ENCODE measurements at regions not wholly inside any gene's neighbourhood (a gene's known extent, or its start where the extent isn't known, plus 50 kb on each side); places are given as distances from the start of the nearest gene placed in this dataset.
"Not testable (repeated sequence)": the region's sequence is repeated elsewhere in the genome, so short reads cannot be mapped to it uniquely, and the experiment has no call there.

DNA sequence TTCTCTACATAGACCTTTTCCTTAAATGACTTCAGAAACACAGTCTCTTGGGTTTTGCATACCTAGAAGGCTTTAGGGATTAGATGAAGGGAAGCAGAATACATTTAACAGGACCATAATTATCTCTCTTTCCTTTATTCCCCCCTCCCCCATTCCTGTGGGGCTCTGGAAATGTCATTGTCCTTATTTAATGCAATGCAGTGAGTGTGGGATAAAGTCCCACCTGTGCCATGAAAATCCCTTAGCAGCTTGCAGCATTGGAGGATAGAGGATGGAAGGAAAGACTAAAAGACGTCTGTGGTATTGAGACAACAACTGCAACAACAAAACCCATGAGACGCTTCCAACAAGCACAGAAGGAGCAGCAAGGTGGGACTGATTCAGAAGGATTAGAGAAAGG lies 117.8 kb upstream of the DCC start:
- no peak for DNase-seq
- H3K4me1 Mint-ChIP-seq (ENCODE audit: low read depth) = no peaks in the 10 kb centered on the region
- H3K9me3 Mint-ChIP-seq = no peaks in the 10 kb centered on the region
- H3K27ac Mint-ChIP-seq = no peak overlapping the region
- no peaks in the 10 kb centered on the region for H3K27me3 Mint-ChIP-seq
- H3K4me3 Mint-ChIP-seq = no peak overlapping the region
- H3K36me3 Mint-ChIP-seq (ENCODE audit: low read depth) = no peaks in the 10 kb centered on the region

DNA sequence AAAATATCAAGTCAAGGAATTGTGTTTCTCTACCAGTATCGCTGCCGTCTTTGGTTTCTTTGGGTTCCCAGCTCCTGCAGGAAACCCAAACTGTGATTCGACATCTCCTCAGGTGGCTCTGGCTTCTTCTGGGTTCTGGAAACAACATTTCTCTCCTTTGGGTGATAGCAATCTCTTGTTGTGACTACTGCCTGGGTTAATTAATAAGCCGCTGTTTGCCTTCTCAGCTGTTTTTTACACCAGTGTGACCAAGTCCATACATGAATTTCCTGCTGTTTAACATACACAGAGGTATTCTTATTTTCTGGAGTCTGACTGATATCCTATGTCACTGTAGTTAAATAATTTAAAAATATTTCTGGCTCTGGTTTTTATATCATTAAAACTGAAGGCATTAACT lies 112.5 kb upstream of the DCC start:
- no peaks in the 10 kb centered on the region for H3K27me3 Mint-ChIP-seq
- no peak overlapping the region for H3K4me3 Mint-ChIP-seq
- no peaks in the 10 kb centered on the region for H3K9me3 Mint-ChIP-seq
- H3K36me3 Mint-ChIP-seq (ENCODE audit: low read depth) = no peaks in the 10 kb centered on the region
- H3K4me1 Mint-ChIP-seq (ENCODE audit: low read depth) = no peaks in the 10 kb centered on the region
- no peak overlapping the region for H3K27ac Mint-ChIP-seq
- DNase-seq = no peak

DNA sequence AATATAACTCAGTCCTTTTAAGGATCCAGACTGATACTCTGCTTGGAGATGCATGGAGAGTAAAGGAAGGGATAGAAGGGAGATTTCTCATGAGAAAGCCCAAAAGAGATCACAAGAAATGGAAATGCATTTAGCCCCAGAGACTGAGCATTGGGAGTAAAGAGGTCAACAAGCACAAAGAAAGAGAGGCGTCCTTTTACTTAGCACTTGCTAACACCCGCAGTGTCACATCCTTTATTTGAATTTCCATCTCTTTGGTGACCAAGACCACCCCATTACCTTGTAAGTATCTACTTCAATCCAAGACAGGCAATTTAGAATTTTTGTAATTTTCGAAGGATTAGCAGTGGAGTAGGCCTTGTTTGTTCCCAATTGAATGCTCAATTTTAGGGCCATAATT lies 111.8 kb upstream of the DCC start:
- no peak overlapping the region for H3K27ac Mint-ChIP-seq
- no peak for DNase-seq
- H3K9me3 Mint-ChIP-seq = no peaks in the 10 kb centered on the region
- H3K4me1 Mint-ChIP-seq (ENCODE audit: low read depth) = no peaks in the 10 kb centered on the region
- no peaks in the 10 kb centered on the region for H3K27me3 Mint-ChIP-seq
- no peak overlapping the region for H3K4me3 Mint-ChIP-seq
- H3K36me3 Mint-ChIP-seq (ENCODE audit: low read depth) = no peaks in the 10 kb centered on the region

DNA sequence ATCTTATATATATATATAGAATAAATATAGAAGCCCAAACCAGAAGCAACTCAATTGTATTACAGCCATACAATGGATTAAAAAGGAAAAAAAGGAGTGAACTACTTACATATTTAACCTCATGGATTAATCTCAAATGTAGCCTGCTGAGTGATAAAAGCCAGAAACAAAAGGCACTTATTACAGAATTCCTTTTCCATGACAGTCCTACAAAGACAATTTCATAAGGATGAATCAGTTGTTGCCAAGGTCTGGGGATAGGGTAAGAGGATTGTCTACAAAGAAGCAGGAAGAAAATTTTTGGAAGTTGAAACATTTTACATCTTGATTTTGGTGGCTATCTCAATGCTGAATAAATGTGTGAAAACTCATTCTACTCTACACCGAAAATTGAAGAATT lies 103.9 kb upstream of the DCC start:
- no peaks in the 10 kb centered on the region for H3K4me1 Mint-ChIP-seq (ENCODE audit: low read depth)
- no peaks in the 10 kb centered on the region for H3K36me3 Mint-ChIP-seq (ENCODE audit: low read depth)
- no peaks in the 10 kb centered on the region for H3K27me3 Mint-ChIP-seq
- peaks cover 3% of the 10 kb centered on the region for H3K9me3 Mint-ChIP-seq
- no peak overlapping the region for H3K4me3 Mint-ChIP-seq
- DNase-seq = no peak
- H3K27ac Mint-ChIP-seq = no peak overlapping the region

DNA sequence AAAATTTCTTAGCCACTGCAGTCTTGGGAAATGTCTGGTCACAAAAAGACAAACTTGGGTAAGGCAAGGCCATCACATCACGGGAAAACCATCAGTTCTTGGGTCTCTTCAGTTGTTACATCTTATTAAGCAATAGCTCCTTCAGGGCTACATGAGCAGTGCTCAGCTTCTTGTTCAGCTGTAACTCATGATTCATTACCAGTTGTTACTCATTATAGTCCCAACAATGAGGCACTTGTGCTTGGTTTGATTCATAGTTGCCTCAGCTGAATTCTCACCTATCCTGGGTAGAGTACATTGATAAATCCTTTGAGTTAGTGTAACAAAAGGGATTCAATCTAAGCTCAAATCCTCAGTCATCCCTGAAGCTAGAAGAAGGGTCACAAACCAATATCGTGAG lies 102.4 kb upstream of the DCC start:
- no peak for DNase-seq
- no peaks in the 10 kb centered on the region for H3K36me3 Mint-ChIP-seq (ENCODE audit: low read depth)
- peaks cover 3% of the 10 kb centered on the region for H3K9me3 Mint-ChIP-seq
- no peaks in the 10 kb centered on the region for H3K4me1 Mint-ChIP-seq (ENCODE audit: low read depth)
- no peak overlapping the region for H3K27ac Mint-ChIP-seq
- no peaks in the 10 kb centered on the region for H3K27me3 Mint-ChIP-seq
- H3K4me3 Mint-ChIP-seq = no peak overlapping the region

DNA sequence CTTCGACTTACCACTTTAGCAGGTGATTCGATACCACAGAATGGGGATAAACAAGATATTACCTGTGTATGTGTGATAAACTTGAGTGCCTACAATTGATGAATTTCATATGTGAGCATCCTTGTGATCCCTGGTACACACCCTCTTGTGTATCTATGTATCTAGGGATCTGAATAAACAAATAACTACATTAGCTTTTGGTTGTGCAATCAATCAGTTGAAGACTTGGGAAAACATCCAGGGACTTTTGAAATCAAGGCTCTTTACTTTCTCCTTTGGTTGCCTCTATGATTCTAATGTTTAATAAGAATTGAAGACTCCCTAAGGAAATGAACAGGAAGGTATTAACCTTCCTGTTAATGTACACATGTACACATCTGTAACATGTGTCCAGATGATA lies 97.3 kb upstream of the DCC start:
- H3K27ac Mint-ChIP-seq = no peak overlapping the region
- no peaks in the 10 kb centered on the region for H3K4me1 Mint-ChIP-seq (ENCODE audit: low read depth)
- no peaks in the 10 kb centered on the region for H3K36me3 Mint-ChIP-seq (ENCODE audit: low read depth)

DNA sequence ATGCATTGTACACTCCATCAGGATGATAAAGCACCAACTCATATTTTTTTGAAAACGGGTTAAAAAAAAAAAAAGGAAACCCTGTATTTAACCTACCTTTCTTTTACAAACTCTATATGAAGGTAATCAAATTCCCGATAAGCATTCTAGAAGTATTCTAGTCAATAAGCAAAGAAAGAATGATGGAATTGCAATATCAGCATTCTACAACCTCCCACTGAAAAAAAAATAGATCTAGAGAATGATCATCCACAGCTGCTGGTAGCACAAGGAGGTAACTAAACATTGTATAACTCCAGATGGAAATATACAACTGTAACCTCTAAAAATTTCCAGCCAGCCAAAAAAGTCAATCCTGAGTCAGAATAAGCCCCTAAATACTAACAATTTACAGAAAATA lies 95.3 kb upstream of the DCC start:
- H3K4me3 Mint-ChIP-seq = no peak overlapping the region
- peaks cover 3% of the 10 kb centered on the region for H3K9me3 Mint-ChIP-seq
- H3K4me1 Mint-ChIP-seq (ENCODE audit: low read depth) = no peaks in the 10 kb centered on the region
- H3K36me3 Mint-ChIP-seq (ENCODE audit: low read depth) = no peaks in the 10 kb centered on the region
- no peaks in the 10 kb centered on the region for H3K27me3 Mint-ChIP-seq
- H3K27ac Mint-ChIP-seq = no peak overlapping the region
- no peak for DNase-seq

More for the DNA sequence above, 97.3 kb upstream of the DCC start:
- H3K4me3 Mint-ChIP-seq = no peak overlapping the region
- H3K9me3 Mint-ChIP-seq = peaks cover 6% of the 10 kb centered on the region
- DNase-seq = no peak
- H3K27me3 Mint-ChIP-seq = no peaks in the 10 kb centered on the region

DNA sequence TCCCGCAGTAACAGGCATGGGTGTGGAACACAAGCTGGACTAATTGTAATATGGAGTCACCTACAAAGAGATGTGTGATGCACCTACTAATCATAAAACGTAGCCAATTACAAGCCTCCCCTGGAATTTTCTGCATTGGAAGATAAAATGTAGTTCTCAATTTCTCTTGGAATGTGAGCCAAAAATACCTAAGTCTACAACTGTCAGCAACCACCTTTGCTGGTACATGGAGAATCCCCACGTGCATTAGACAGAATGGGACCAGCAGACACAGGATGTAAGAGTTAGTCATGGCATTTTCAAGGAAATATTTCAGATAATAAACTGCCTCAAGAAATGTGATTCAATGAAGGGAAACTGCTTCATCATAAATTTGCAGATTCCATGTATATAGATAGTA lies 85.6 kb upstream of the DCC start:
- Mint-ChIP-seq H3K9me3 (peaks cover 11% of the 10 kb centered on the region), H3K4me1 (ENCODE audit: low read depth) (no peaks in the 10 kb centered on the region), H3K36me3 (ENCODE audit: low read depth) (no peaks in the 10 kb centered on the region), H3K27me3 (no peaks in the 10 kb centered on the region), H3K4me3 (no peak overlapping the region), H3K27ac (no peak overlapping the region)
- no peak for DNase-seq

DNA sequence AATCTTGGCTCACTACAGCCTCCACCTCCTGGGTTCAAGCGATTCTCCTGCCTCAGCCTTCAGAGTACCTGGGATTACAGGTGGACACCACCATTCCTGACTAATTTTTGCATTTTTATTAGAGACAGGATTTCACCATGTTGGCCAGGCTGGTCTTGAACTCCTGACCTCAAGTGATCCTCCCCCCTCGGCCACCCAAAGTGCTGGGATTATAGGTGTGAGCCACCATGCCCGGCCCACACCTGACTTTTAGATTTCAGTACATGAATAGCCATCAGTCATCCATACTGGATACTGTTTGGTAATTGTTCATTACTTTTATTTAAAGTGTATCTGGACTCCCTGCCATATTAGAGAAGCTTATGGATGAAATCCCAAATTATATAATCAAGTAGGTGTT lies 82.6 kb upstream of the DCC start:
- H3K4me3 Mint-ChIP-seq; H3K36me3 Mint-ChIP-seq (ENCODE audit: low read depth); H3K27ac Mint-ChIP-seq; H3K27me3 Mint-ChIP-seq; DNase-seq; H3K4me1 Mint-ChIP-seq (ENCODE audit: low read depth): not testable (repeated sequence)
- H3K9me3 Mint-ChIP-seq = peaks cover 12% of the 10 kb centered on the region

DNA sequence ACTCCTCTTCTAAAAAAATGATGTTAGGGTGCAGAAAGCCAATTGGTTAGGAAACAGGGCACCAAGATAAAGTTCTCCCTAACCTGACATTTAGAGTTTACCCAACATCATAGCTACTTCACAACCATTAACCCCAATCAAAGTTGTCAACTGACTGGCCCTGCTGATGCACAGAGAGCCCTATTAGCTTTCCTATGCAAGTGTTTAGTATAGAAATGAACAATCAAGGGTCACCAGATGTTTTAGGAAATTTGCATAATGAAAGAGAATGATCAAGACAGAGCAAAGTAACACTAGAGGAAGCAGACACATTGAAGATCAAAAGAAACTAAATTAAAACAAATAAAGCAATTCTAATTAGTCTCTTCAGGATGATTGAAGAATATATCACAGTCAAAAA lies 64.2 kb upstream of the DCC start:
- no peaks in the 10 kb centered on the region for H3K27me3 Mint-ChIP-seq
- peaks cover 4% of the 10 kb centered on the region for H3K9me3 Mint-ChIP-seq
- no peak for DNase-seq
- no peaks in the 10 kb centered on the region for H3K36me3 Mint-ChIP-seq (ENCODE audit: low read depth)
- H3K4me1 Mint-ChIP-seq (ENCODE audit: low read depth) = no peaks in the 10 kb centered on the region
- H3K27ac Mint-ChIP-seq = no peak overlapping the region
- no peak overlapping the region for H3K4me3 Mint-ChIP-seq

DNA sequence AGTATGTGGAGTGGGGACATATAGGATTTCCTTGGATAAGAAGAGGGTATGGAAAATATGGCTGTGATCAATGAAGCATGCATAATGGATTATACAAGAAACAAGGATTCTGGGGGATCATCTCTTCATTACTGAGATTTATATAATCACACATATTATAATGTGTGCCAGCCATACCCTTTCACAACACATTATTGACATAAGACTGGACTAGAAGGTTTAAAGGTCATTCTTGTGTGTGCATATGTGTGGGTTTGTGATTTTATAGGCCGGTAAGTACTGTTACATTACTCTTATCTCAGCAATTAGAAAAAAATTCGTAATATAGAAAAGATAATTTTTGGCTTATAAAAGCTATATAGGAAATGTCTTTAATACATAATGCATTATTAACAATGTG lies 62.2 kb upstream of the DCC start:
- Mint-ChIP-seq H3K4me3 (no peak overlapping the region), H3K36me3 (ENCODE audit: low read depth) (no peaks in the 10 kb centered on the region), H3K27me3 (no peaks in the 10 kb centered on the region), H3K4me1 (ENCODE audit: low read depth) (no peaks in the 10 kb centered on the region), H3K9me3 (peaks cover 2% of the 10 kb centered on the region), H3K27ac (no peak overlapping the region)
- no peak for DNase-seq

DNA sequence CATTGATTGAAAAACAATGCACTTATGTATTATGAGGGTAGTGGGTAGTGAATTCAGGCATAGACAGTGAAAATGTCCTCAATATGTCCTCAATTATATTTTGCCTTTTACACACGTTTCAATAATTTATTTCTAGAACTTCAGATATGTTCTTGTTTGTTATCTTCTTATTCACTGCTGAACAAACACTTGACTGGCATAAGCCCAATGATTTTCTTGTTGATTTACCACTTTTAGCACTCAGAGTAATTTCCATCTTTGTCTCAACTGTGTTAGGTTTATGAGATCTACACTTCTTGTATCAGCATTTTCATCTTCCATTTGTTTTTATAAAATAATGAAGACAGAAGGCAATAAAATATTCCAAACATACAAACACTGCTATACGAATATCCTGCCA lies 61.8 kb upstream of the DCC start:
- Mint-ChIP-seq H3K9me3 (peaks cover 2% of the 10 kb centered on the region), H3K4me1 (ENCODE audit: low read depth) (no peaks in the 10 kb centered on the region), H3K36me3 (ENCODE audit: low read depth) (no peaks in the 10 kb centered on the region), H3K4me3 (no peak overlapping the region), H3K27me3 (no peaks in the 10 kb centered on the region), H3K27ac (no peak overlapping the region)
- DNase-seq = no peak

DNA sequence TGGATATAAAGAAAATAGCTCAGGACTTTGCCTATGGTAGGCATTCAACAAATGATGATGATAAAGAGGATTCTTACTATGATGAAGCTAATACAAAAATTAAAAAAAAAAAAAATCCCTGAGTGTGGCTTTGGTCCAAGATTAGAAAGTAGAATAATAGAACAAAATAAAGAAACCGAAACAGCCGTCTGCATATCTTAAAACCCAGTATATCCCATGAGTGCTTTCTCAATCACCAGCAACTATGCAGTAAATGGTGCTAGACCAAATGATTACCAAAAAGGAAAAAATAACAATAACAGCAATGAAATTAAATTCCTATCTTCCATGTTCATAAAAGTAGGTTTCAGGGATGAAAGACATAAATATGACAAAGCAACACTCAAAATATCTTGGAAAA lies 59.3 kb upstream of the DCC start:
- H3K4me3 Mint-ChIP-seq = no peak overlapping the region
- no peak overlapping the region for H3K27ac Mint-ChIP-seq
- peaks cover 2% of the 10 kb centered on the region for H3K9me3 Mint-ChIP-seq
- DNase-seq = no peak
- H3K27me3 Mint-ChIP-seq = no peaks in the 10 kb centered on the region
- H3K36me3 Mint-ChIP-seq (ENCODE audit: low read depth) = no peaks in the 10 kb centered on the region
- no peaks in the 10 kb centered on the region for H3K4me1 Mint-ChIP-seq (ENCODE audit: low read depth)

DNA sequence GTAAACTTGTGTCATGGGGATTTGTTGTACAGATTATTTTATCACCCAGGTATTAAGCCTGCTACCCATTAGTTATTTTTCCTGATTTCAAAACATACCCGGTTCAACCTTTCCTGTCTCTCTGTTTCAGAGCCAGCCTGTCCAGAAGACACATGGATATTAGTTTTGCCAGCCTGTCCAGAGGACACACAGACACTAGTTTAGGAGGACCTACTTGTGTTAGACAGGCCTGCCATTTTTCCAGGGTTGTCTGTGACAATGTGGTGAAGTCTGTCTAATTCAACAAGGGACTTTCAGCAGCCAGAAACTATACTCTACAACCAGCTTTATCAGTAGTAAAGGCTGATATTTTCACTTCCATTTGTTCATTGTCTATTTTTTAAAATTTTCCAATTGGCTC lies 56.1 kb upstream of the DCC start:
- Mint-ChIP-seq H3K36me3 (ENCODE audit: low read depth) (no peaks in the 10 kb centered on the region), H3K4me3 (no peak overlapping the region), H3K27ac (no peak overlapping the region), H3K9me3 (no peaks in the 10 kb centered on the region), H3K4me1 (ENCODE audit: low read depth) (no peaks in the 10 kb centered on the region), H3K27me3 (no peaks in the 10 kb centered on the region)
- DNase-seq = no peak

DNA sequence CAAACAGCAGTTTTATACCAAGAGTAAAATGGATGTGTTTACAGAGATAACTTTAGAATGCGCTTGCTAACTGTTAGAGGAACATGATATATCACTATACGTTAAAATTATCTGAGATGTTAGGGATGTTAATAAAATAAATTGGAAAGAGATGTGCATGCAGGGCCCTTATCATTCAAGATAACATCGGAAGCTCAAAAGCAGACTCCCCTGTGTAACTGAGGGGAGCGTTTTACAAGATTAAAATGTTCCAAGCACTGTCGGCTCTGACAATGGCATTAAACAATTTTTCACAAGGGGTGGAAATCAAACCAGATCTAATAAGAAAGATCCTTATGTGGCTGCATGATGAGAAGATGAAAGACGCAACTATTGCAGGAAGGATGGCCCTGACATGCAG lies 53.3 kb upstream of the DCC start:
- no peaks in the 10 kb centered on the region for H3K9me3 Mint-ChIP-seq
- H3K27me3 Mint-ChIP-seq = no peaks in the 10 kb centered on the region
- no peak overlapping the region for H3K27ac Mint-ChIP-seq
- no peak for DNase-seq
- no peak overlapping the region for H3K4me3 Mint-ChIP-seq
- no peaks in the 10 kb centered on the region for H3K36me3 Mint-ChIP-seq (ENCODE audit: low read depth)
- H3K4me1 Mint-ChIP-seq (ENCODE audit: low read depth) = no peaks in the 10 kb centered on the region

DNA sequence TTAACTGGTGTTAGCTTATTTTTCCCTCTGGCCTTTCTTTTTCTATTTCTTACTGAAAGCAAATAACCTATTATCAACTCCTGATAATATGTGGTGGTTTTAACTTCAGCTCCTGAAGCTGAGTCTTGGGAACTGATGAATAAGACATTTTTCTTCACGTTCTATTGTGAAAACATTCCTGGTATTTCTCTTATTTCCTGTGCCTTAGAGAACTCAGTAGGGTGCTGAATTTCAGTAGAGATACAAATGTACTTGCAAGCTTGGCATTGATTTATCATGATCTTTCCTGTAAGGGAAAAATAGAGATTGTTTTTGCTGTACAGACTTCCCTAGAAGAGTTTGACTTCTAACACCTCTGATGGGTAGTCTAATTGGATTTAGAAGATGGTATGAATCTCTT lies 52.8 kb upstream of the DCC start:
- no peaks in the 10 kb centered on the region for H3K36me3 Mint-ChIP-seq (ENCODE audit: low read depth)
- no peak for DNase-seq
- no peaks in the 10 kb centered on the region for H3K27me3 Mint-ChIP-seq
- no peak overlapping the region for H3K27ac Mint-ChIP-seq
- H3K4me3 Mint-ChIP-seq = no peak overlapping the region
- H3K9me3 Mint-ChIP-seq = no peaks in the 10 kb centered on the region
- H3K4me1 Mint-ChIP-seq (ENCODE audit: low read depth) = no peaks in the 10 kb centered on the region
